Natural killer cell treated with Interleukin-12 subunit alpha and Interleukin-12 subunit beta and Interleukin-15 and Interleukin-18, amount 100 ng/mL, for 72 hours (primary cell): ENCODE measurements at regions not wholly inside any gene's neighbourhood (a gene's known extent, or its start where the extent isn't known, plus 50 kb on each side); places are given as distances from the start of the nearest gene placed in this dataset.

ENCODE experiments used
- ATAC-seq, 2 donors: fragments of 150-1000 bp; cut with Tn5 transposase in 1 of 2; sonication (Bioruptor Pico), chemical (Tn5 transposase) in 1 of 2; 2 replicates each; pipeline ENCODE4 v1.10.0; 2021
- DNase-seq: peaks from one replicate; pipeline ENCODE4 v3.0.0; 2022; ENCODE audit warnings: low spot score
- H3K27ac Mint-ChIP-seq, 2 donors: 1 replicate in 1 of 2; 2 replicates in 1 of 2; pipeline ENCODE4 v1.8.0; 2022; ENCODE audit warnings: mixed read lengths in 2 of 2, mild to moderate bottlenecking in 1 of 2, moderate library complexity in 1 of 2
- H3K27me3 Mint-ChIP-seq, 2 donors: 1 replicate in 1 of 2; 2 replicates in 1 of 2; pipeline ENCODE4 v1.8.0; 2022; ENCODE audit warnings: mixed read lengths in 2 of 2
- H3K36me3 Mint-ChIP-seq: one replicate; pipeline ENCODE4 v1.8.0; 2022; ENCODE audit warnings: mixed read lengths
- H3K4me1 Mint-ChIP-seq, 2 donors: 1 replicate in 1 of 2; 2 replicates in 1 of 2; pipeline ENCODE4 v1.8.0; 2022; ENCODE audit warnings: low read depth in 2 of 2, mixed read lengths in 2 of 2, mild to moderate bottlenecking in 1 of 2
- H3K4me3 Mint-ChIP-seq: one replicate; pipeline ENCODE4 v1.8.0; 2022; ENCODE audit warnings: mixed read lengths
- H3K9me3 Mint-ChIP-seq: 2 replicates; pipeline ENCODE4 v1.8.0; 2022; ENCODE audit warnings: mixed read lengths

GRCh38 chr5:158068964-158069363, 210.0 kb upstream of the CLINT1 start:
- no peaks in the 10 kb centered on the region for H3K9me3 Mint-ChIP-seq
- no peak for DNase-seq
- no peak overlapping the region for H3K27ac Mint-ChIP-seq
- no peaks in the 10 kb centered on the region for H3K4me1 Mint-ChIP-seq
- no peaks in the 10 kb centered on the region for H3K36me3 Mint-ChIP-seq
- peaks cover 16 to 28% of the 10 kb centered on the region in 2 donors for H3K27me3 Mint-ChIP-seq
- H3K4me3 Mint-ChIP-seq = no peak overlapping the region
- ATAC-seq = no peak

GRCh38 chr5:158066076-158066475, 207.1 kb upstream of the CLINT1 start:
- Mint-ChIP-seq H3K27me3 (peaks cover 15 to 22% of the 10 kb centered on the region in 2 donors), H3K4me3 (no peak overlapping the region), H3K36me3 (no peaks in the 10 kb centered on the region), H3K9me3 (no peaks in the 10 kb centered on the region), H3K27ac (no peak overlapping the region), H3K4me1 (no peaks in the 10 kb centered on the region)
- no peak for ATAC-seq
- no peak for DNase-seq

- ATAC-seq = no peak
- Mint-ChIP-seq H3K27me3 (peaks cover 12 to 31% of the 10 kb centered on the region in 2 donors), H3K27ac (no peak overlapping the region), H3K9me3 (no peaks in the 10 kb centered on the region), H3K4me3 (no peak overlapping the region), H3K36me3 (no peaks in the 10 kb centered on the region), H3K4me1 (no peaks in the 10 kb centered on the region)
- no peak for DNase-seq
Measured at GRCh38 chr5:158064334-158065123, 205.6 kb upstream of the CLINT1 start.

GRCh38 chr5:158063052-158063451, 204.1 kb upstream of the CLINT1 start:
- Mint-ChIP-seq H3K27me3 (peaks cover 14 to 40% of the 10 kb centered on the region in 2 donors), H3K36me3 (no peaks in the 10 kb centered on the region), H3K4me3 (no peak overlapping the region), H3K9me3 (no peaks in the 10 kb centered on the region), H3K4me1 (no peaks in the 10 kb centered on the region), H3K27ac (no peak overlapping the region)
- ATAC-seq = no peak
- no peak for DNase-seq

GRCh38 chr5:158061451-158061850, 202.5 kb upstream of the CLINT1 start:
- no peaks in the 10 kb centered on the region for H3K4me1 Mint-ChIP-seq
- H3K9me3 Mint-ChIP-seq = no peaks in the 10 kb centered on the region
- peaks cover 24 to 51% of the 10 kb centered on the region in 2 donors for H3K27me3 Mint-ChIP-seq
- H3K36me3 Mint-ChIP-seq = no peaks in the 10 kb centered on the region
- no peak overlapping the region for H3K27ac Mint-ChIP-seq
- DNase-seq (no peak), ATAC-seq (no peak)
- H3K4me3 Mint-ChIP-seq = no peak overlapping the region

GRCh38 chr5:158060212-158060611, 201.3 kb upstream of the CLINT1 start:
- H3K36me3 Mint-ChIP-seq = no peaks in the 10 kb centered on the region
- H3K4me1 Mint-ChIP-seq = no peaks in the 10 kb centered on the region
- no peak overlapping the region for H3K4me3 Mint-ChIP-seq
- peaks cover 23 to 54% of the 10 kb centered on the region in 2 donors for H3K27me3 Mint-ChIP-seq
- DNase-seq (no peak), ATAC-seq (no peak)
- no peaks in the 10 kb centered on the region for H3K9me3 Mint-ChIP-seq
- no peak overlapping the region for H3K27ac Mint-ChIP-seq

GRCh38 chr5:158058208-158059120, 199.5 kb upstream of the CLINT1 start:
- DNase-seq = no peak
- no peak for ATAC-seq
- Mint-ChIP-seq H3K36me3 (no peaks in the 10 kb centered on the region), H3K4me3 (no peak overlapping the region), H3K4me1 (no peaks in the 10 kb centered on the region), H3K9me3 (no peaks in the 10 kb centered on the region), H3K27me3 (peaks cover 28 to 55% of the 10 kb centered on the region in 2 donors), H3K27ac (no peak overlapping the region)

GRCh38 chr5:158056130-158056825, 197.3 kb upstream of the CLINT1 start:
- no peaks in the 10 kb centered on the region for H3K9me3 Mint-ChIP-seq
- peaks cover 28 to 54% of the 10 kb centered on the region in 2 donors for H3K27me3 Mint-ChIP-seq
- H3K27ac Mint-ChIP-seq = no peak overlapping the region
- H3K36me3 Mint-ChIP-seq = no peaks in the 10 kb centered on the region
- H3K4me3 Mint-ChIP-seq = no peak overlapping the region
- H3K4me1 Mint-ChIP-seq = no peaks in the 10 kb centered on the region
- DNase-seq = no peak
- no peak for ATAC-seq

- no peak for DNase-seq
- no peaks in the 10 kb centered on the region for H3K9me3 Mint-ChIP-seq
- H3K4me3 Mint-ChIP-seq = no peak overlapping the region
- peaks cover 29 to 54% of the 10 kb centered on the region in 2 donors for H3K27me3 Mint-ChIP-seq
- no peak overlapping the region for H3K27ac Mint-ChIP-seq
- no peaks in the 10 kb centered on the region for H3K4me1 Mint-ChIP-seq
- no peak for ATAC-seq
- H3K36me3 Mint-ChIP-seq = no peaks in the 10 kb centered on the region
Measured at GRCh38 chr5:158055111-158055501, 196.2 kb upstream of the CLINT1 start.

GRCh38 chr5:158054223-158055110, 195.5 kb upstream of the CLINT1 start:
- Mint-ChIP-seq H3K27me3 (peaks cover 32 to 61% of the 10 kb centered on the region in 2 donors), H3K4me3 (no peak overlapping the region), H3K4me1 (no peaks in the 10 kb centered on the region), H3K9me3 (no peaks in the 10 kb centered on the region), H3K36me3 (no peaks in the 10 kb centered on the region), H3K27ac (no peak overlapping the region)
- DNase-seq (no peak), ATAC-seq (no peak)

- Mint-ChIP-seq H3K9me3 (no peaks in the 10 kb centered on the region), H3K27me3 (peaks cover 22 to 41% of the 10 kb centered on the region in 2 donors), H3K36me3 (no peaks in the 10 kb centered on the region), H3K4me3 (no peak overlapping the region), H3K27ac (no peak overlapping the region), H3K4me1 (no peaks in the 10 kb centered on the region)
- DNase-seq (no peak), ATAC-seq (no peak)
Measured at GRCh38 chr5:158051036-158051435, 192.1 kb upstream of the CLINT1 start.

- H3K27ac Mint-ChIP-seq = no peak overlapping the region
Measured at GRCh38 chr5:158050421-158050820, 191.5 kb upstream of the CLINT1 start.

GRCh38 chr5:158049459-158049858, 190.5 kb upstream of the CLINT1 start:
- H3K27me3 Mint-ChIP-seq = peaks cover 26 to 37% of the 10 kb centered on the region in 2 donors
- H3K4me3 Mint-ChIP-seq = no peak overlapping the region
- H3K9me3 Mint-ChIP-seq = no peaks in the 10 kb centered on the region
- DNase-seq = no peak
- H3K36me3 Mint-ChIP-seq = no peaks in the 10 kb centered on the region
- ATAC-seq = peak in 1 of 2 donors; percentile 28
- H3K4me1 Mint-ChIP-seq = no peaks in the 10 kb centered on the region
- H3K27ac Mint-ChIP-seq = no peak overlapping the region

More at GRCh38 chr5:158050421-158050820, 191.5 kb upstream of the CLINT1 start:
- H3K4me3 Mint-ChIP-seq = no peak overlapping the region
- no peaks in the 10 kb centered on the region for H3K9me3 Mint-ChIP-seq
- ATAC-seq (no peak), DNase-seq (no peak)
- H3K36me3 Mint-ChIP-seq = no peaks in the 10 kb centered on the region
- peaks cover 28 to 46% of the 10 kb centered on the region in 2 donors for H3K27me3 Mint-ChIP-seq
- H3K4me1 Mint-ChIP-seq = no peaks in the 10 kb centered on the region
